HCT116 (cell line): ENCODE measurements at regions not wholly inside any gene's neighbourhood (a gene's known extent, or its start where the extent isn't known, plus 50 kb on each side); places are given as distances from the start of the nearest gene placed in this dataset.

Source experiments
- ATAC-seq: fragments of 200-7000 bp; cut with Tn5 transposase; 2 replicates; pipeline ENCODE4 v1.9.1; 2020; ENCODE audit warnings: mild to moderate bottlenecking, moderate library complexity
- BruUV-seq: library from RNA; stranded (reverse); fragments of 400-500 nt; replicated peaks from 2 replicates; lab custom pipeline; 2021; lab: Mats Ljungman, UMichigan
- CTCF ChIA-PET: fragments of 300-600 bp; sonication (Branson Sonifier 250); formaldehyde crosslinking; loops from one replicate; lab custom pipeline; 2021; ENCODE audit warnings: antibody characterized with exemption; lab: Charles Lee
- POLR2A ChIA-PET: fragments of 300-600, 350-600 bp; sonication (Branson Sonifier 250); formaldehyde crosslinking; loops from one replicate; lab custom pipeline; 2021; ENCODE audit warnings: antibody characterized with exemption; lab: Charles Lee
- RAD21 ChIA-PET, 2 experiments: fragments of 300-600 bp; sonication (Branson Sonifier 250); formaldehyde crosslinking; loops; one replicate each; lab custom pipeline; 2023; ENCODE audit warnings: low total read pairs in 2 of 2; ENCODE audit not compliant: uncharacterized antibody in 2 of 2, unreplicated experiment in 2 of 2, low non-redundant PET in 1 of 2; lab: Charles Lee
- DNase-seq: peaks from one replicate; pipeline ENCODE4 v3.0.0-alpha.2; 2010; ENCODE audit warnings: low read depth, low spot score
- H2AFZ ChIP-seq: fragments of 200-600 bp; shearing (Covaris generic), sonication (generic); 2 replicates; pipeline ENCODE4 v1.6.1; 2017; ENCODE audit warnings: low read depth, mixed run types, mixed read lengths, antibody characterized with exemption, low read length; ENCODE audit not compliant: poor library complexity, severe bottlenecking
- H3K27ac ChIP-seq: 2 replicates; pipeline ENCODE4 v1.5.1; 2012; ENCODE audit warnings: low read depth, low read length
- H3K27me3 ChIP-seq: fragments of 200-600 bp; sonication (generic); 2 replicates; pipeline ENCODE4 v1.6.1; 2016; ENCODE audit warnings: mixed run types, low read length, mixed read lengths; ENCODE audit not compliant: insufficient read depth
- H3K36me3 ChIP-seq, 2 experiments: fragments of 200-500 bp in 1 of 2; fragments of 200-600 bp in 1 of 2; sonication (Bioruptor generic) in 1 of 2; sonication (generic) in 1 of 2; 2 replicates each; pipeline versions ENCODE4 v1.5.1 to v1.6.1; 2014 to 2016; ENCODE audit warnings: low read length in 2 of 2, inconsistent platforms in 1 of 2, mixed read lengths in 1 of 2, mixed run types in 1 of 2; ENCODE audit not compliant: insufficient read depth in 2 of 2, control insufficient read depth in 1 of 2
- H3K4me1 ChIP-seq, 2 experiments: fragments of 200-600 bp in 1 of 2; sonication (generic) in 1 of 2; 2 replicates each; pipeline versions ENCODE4 v1.5.1 to v1.6.1; 2012 to 2017; ENCODE audit warnings: low read length in 2 of 2, inconsistent platforms in 1 of 2, mild to moderate bottlenecking in 1 of 2, mixed read lengths in 1 of 2, mixed run types in 1 of 2, moderate library complexity in 1 of 2; ENCODE audit not compliant: insufficient read depth in 2 of 2, control insufficient read depth in 1 of 2
- H3K4me2 ChIP-seq: fragments of 200-600 bp; sonication (generic); 2 replicates; pipeline ENCODE4 v1.6.1; 2017; ENCODE audit warnings: mixed run types, low read length, mixed read lengths
- H3K4me3 ChIP-seq, 2 experiments: fragments of 200-600 bp in 1 of 2; sonication (generic) in 1 of 2; replicated peaks in 1 of 2; 2 replicates each; pipeline ENCODE4 v1.5.1; 2011 to 2016; ENCODE audit warnings: low read length in 2 of 2, control low read depth in 1 of 2, low read depth in 1 of 2, mild to moderate bottlenecking in 1 of 2, mixed read lengths in 1 of 2, mixed run types in 1 of 2
- H3K79me2 ChIP-seq: fragments of 200-600 bp; sonication (generic); 2 replicates; pipeline ENCODE4 v1.6.1; 2017; ENCODE audit warnings: mild to moderate bottlenecking, mixed run types, low read length, moderate library complexity, mixed read lengths; ENCODE audit not compliant: insufficient read depth
- H3K9ac ChIP-seq: fragments of 200-600 bp; sonication (generic); 2 replicates; pipeline ENCODE4 v1.6.1; 2016; ENCODE audit warnings: low read length, mixed read lengths
- H3K9me2 ChIP-seq: fragments of 200-600 bp; sonication (generic), shearing (Covaris generic); 2 replicates; pipeline ENCODE4 v1.6.1; 2017; ENCODE audit warnings: mixed run types, mild to moderate bottlenecking, moderate library complexity; ENCODE audit not compliant: insufficient read depth
- H3K9me3 ChIP-seq, 2 experiments: fragments of 200-500 bp in 1 of 2; fragments of 200-600 bp in 1 of 2; sonication (Bioruptor generic) in 1 of 2; sonication (generic) in 1 of 2; 2 replicates each; pipeline ENCODE4 v1.6.1; 2014 to 2017; ENCODE audit warnings: low read length in 2 of 2, mixed read lengths in 2 of 2, inconsistent platforms in 1 of 2, low read depth in 1 of 2, mild to moderate bottlenecking in 1 of 2, mixed run types in 1 of 2, moderate library complexity in 1 of 2; ENCODE audit not compliant: control insufficient read depth in 1 of 2, insufficient read depth in 1 of 2
- H4K20me1 ChIP-seq: fragments of 200-600 bp; sonication (generic), shearing (Covaris generic); 2 replicates; pipeline ENCODE4 v1.6.1; 2017; ENCODE audit warnings: mixed run types, mild to moderate bottlenecking, moderate library complexity; ENCODE audit not compliant: insufficient read depth
- CBX3 ChIP-seq: IDR thresholded peaks from 2 replicates; pipeline ENCODE4 v1.6.1; 2012; ENCODE audit warnings: low read depth
- EGR1 ChIP-seq: IDR thresholded peaks from 2 replicates; pipeline ENCODE4 v1.6.1; 2012; ENCODE audit warnings: low read depth
- ELF1 ChIP-seq: IDR thresholded peaks from 2 replicates; pipeline ENCODE4 v1.6.1; 2012; ENCODE audit warnings: low read depth, borderline replicate concordance
- EZH2 ChIP-seq: fragments of 200-600 bp; sonication (generic); IDR thresholded peaks from 2 replicates; pipeline ENCODE4 v1.6.1; 2017; ENCODE audit warnings: antibody characterized with exemption, mixed run types
- JUND ChIP-seq: IDR thresholded peaks from 2 replicates; pipeline ENCODE4 v1.6.1; 2012
- POLR2A ChIP-seq: IDR thresholded peaks from 2 replicates; pipeline ENCODE4 v1.7.0; 2011; ENCODE audit warnings: borderline replicate concordance; ENCODE audit not compliant: insufficient read depth, insufficient read length; ENCODE audit errors: extremely low read depth
- RAD21 ChIP-seq: IDR thresholded peaks from 2 replicates; pipeline ENCODE4 v1.6.1; 2012; ENCODE audit warnings: low read depth, mild to moderate bottlenecking
- SIN3A ChIP-seq: IDR thresholded peaks from 2 replicates; pipeline ENCODE4 v1.6.1; 2012; ENCODE audit warnings: low read depth
- TCF7L2 ChIP-seq: IDR thresholded peaks from 2 replicates; pipeline ENCODE4 v1.7.0; 2011; ENCODE audit warnings: borderline replicate concordance, inconsistent platforms; ENCODE audit not compliant: insufficient read depth, insufficient read length; ENCODE audit errors: extremely low read depth
- YY1 ChIP-seq: IDR thresholded peaks from 2 replicates; pipeline ENCODE4 v1.6.1; 2011; ENCODE audit warnings: low read length, low read depth, moderate library complexity, mild to moderate bottlenecking; ENCODE audit not compliant: insufficient replicate concordance; ENCODE audit errors: extremely low read depth
- intact Hi-C: fragments of 100-400 bp; cut with micrococcal nuclease; formaldehyde crosslinking; loops from 2 replicates; pipeline ENCODE4 v1.10.0; 2022
- TF ChIP-seq, protein P1 (sequence below): IDR thresholded peaks from 2 replicates; pipeline ENCODE4 v1.6.1; 2012
- TF ChIP-seq, protein P2 (sequence below): IDR thresholded peaks from 2 replicates; pipeline ENCODE4 v1.6.1; 2012; ENCODE audit warnings: low read depth
- TF ChIP-seq, protein P3 (sequence below), 3 experiments: fragments of 200-600 bp in 1 of 3; sonication (generic) in 1 of 3; IDR thresholded peaks in 2 of 3; conservative IDR thresholded peaks in 1 of 3; 2 replicates each; pipeline ENCODE4 v1.5.1; 2012 to 2017; ENCODE audit warnings: low read depth in 2 of 3, low read length in 2 of 3, antibody characterized with exemption in 1 of 3, borderline replicate concordance in 1 of 3, control low read depth in 1 of 3, mild to moderate bottlenecking in 1 of 3, mixed read lengths in 1 of 3, mixed run types in 1 of 3, moderate library complexity in 1 of 3; ENCODE audit not compliant: insufficient read depth in 1 of 3

DNA sequence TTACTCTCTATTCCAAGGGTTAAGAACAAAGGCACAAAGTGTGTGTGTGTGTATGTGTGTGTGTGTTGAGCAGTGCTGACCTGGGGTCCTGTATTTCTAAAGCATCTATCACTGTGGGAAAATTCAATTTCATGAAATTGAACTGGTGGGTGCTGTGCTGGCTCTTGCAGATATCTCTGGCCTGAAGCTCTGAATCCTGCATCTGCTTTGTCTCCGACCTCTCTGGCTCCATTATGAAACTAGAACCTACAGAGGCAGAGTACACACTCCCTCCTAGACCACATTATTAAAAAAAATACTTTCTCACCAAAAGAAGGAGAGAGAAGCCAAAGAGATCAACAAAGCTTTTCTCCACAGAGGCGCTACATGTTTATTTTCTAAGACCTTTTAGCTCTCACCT, 88.4 kb upstream of the PDE4B start:
- no peak overlapping the region for H3K4me2 ChIP-seq
- no peak overlapping the region for H3K4me3 ChIP-seq
- H3K4me1 ChIP-seq = no peaks in the 10 kb centered on the region
- CTCF ChIA-PET = no interaction called here
- no peaks in the 10 kb centered on the region for H3K27me3 ChIP-seq
- H3K36me3 ChIP-seq = no peaks in the 10 kb centered on the region
- BruUV-seq = no TSS peak
- no peaks in the 10 kb centered on the region for H3K79me2 ChIP-seq
- H3K27ac ChIP-seq = no peak overlapping the region
- ATAC-seq (no peak), DNase-seq (no peak)
- no peaks in the 10 kb centered on the region for H4K20me1 ChIP-seq
- H3K9me2 ChIP-seq = no peaks in the 10 kb centered on the region
- no peak overlapping the region for H3K9ac ChIP-seq
- H3K9me3 ChIP-seq = no peaks in the 10 kb centered on the region
- RAD21 ChIA-PET = no interaction called here
- no peak for TF ChIP-seq POLR2A
- TF ChIP-seq, protein P1, sequence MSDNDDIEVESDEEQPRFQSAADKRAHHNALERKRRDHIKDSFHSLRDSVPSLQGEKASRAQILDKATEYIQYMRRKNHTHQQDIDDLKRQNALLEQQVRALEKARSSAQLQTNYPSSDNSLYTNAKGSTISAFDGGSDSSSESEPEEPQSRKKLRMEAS = no peak
- TF ChIP-seq CBX3 = no peak
- no peak for TF ChIP-seq RAD21
- no peak for TF ChIP-seq ELF1
- POLR2A ChIA-PET = no interaction called here
- H2AFZ ChIP-seq = no peak overlapping the region
- intact Hi-C loops = no loop called here

DNA sequence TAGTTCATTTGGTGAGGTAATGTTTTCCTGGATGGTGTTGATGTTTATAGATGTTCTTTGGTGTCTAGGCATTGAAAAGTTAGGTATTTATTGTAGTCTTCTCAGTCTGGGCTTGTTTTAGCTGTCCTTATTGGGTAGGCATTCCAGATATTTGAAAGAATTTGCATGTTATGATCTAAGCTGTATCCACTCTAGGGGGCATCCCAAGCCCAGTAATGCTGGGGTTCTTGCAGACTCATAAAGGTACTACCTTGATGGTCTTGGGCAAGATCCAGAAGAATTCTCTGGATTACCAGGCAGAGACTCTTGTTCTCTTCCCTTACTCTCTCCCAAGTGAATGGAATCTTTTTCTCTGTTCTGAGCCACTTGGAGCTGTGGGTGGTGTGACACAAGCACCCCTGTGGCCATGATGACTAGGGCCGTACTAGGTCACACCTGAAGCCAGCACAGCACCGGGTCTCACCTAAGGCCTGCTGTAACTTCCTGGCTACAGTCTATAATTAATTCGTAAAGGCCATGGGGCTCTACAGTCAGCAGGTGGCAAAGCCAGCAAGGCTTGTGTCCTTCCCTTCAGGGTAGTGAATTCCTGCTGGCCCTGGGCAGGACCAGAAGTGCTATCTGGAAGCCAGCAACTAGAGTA, 74.8 kb upstream of the PDE4B start:
- ChIA-PET RAD21 (interaction anchor here (0.6 to 0.7 kb wide), 2 partner anchors 511 to 716 kb away, joined by 3 read pairs; no protein-coding TSS in a partner anchor), POLR2A (no interaction called here), CTCF (interaction anchor here (1.0 to 2.1 kb wide), 3 partner anchors 237 to 524 kb away, joined by 3 to 10 read pairs (median 4); no protein-coding TSS in a partner anchor)
- no peaks in the 10 kb centered on the region for H3K27me3 ChIP-seq
- no peaks in the 10 kb centered on the region for H3K9me3 ChIP-seq
- BruUV-seq = no TSS peak
- peak; percentile 76 for ATAC-seq
- H3K9ac ChIP-seq = no peak overlapping the region
- H3K9me2 ChIP-seq = no peaks in the 10 kb centered on the region
- DNase-seq = peak; percentile 24
- no peak overlapping the region for H3K27ac ChIP-seq
- no peaks in the 10 kb centered on the region for H3K36me3 ChIP-seq
- H3K79me2 ChIP-seq = no peaks in the 10 kb centered on the region
- H3K4me3 ChIP-seq = no peak overlapping the region
- H3K4me2 ChIP-seq = no peak overlapping the region
- H2AFZ ChIP-seq = no peak overlapping the region
- H4K20me1 ChIP-seq = no peaks in the 10 kb centered on the region
- H3K4me1 ChIP-seq = no peaks in the 10 kb centered on the region
- intact Hi-C loops = loop anchor here (1.0 to 5.0 kb wide), 2 partner anchors 239 to 524 kb away; no protein-coding TSS in a partner anchor
- TF ChIP-seq RAD21 (peak; percentile 73), YY1 (no peak), SIN3A (no peak), EZH2 (no peak), TCF7L2 (no peak), JUND (no peak), EGR1 (no peak)
- TF ChIP-seq, protein P2, sequence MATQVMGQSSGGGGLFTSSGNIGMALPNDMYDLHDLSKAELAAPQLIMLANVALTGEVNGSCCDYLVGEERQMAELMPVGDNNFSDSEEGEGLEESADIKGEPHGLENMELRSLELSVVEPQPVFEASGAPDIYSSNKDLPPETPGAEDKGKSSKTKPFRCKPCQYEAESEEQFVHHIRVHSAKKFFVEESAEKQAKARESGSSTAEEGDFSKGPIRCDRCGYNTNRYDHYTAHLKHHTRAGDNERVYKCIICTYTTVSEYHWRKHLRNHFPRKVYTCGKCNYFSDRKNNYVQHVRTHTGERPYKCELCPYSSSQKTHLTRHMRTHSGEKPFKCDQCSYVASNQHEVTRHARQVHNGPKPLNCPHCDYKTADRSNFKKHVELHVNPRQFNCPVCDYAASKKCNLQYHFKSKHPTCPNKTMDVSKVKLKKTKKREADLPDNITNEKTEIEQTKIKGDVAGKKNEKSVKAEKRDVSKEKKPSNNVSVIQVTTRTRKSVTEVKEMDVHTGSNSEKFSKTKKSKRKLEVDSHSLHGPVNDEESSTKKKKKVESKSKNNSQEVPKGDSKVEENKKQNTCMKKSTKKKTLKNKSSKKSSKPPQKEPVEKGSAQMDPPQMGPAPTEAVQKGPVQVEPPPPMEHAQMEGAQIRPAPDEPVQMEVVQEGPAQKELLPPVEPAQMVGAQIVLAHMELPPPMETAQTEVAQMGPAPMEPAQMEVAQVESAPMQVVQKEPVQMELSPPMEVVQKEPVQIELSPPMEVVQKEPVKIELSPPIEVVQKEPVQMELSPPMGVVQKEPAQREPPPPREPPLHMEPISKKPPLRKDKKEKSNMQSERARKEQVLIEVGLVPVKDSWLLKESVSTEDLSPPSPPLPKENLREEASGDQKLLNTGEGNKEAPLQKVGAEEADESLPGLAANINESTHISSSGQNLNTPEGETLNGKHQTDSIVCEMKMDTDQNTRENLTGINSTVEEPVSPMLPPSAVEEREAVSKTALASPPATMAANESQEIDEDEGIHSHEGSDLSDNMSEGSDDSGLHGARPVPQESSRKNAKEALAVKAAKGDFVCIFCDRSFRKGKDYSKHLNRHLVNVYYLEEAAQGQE = no peak
- TF ChIP-seq, protein P3, sequence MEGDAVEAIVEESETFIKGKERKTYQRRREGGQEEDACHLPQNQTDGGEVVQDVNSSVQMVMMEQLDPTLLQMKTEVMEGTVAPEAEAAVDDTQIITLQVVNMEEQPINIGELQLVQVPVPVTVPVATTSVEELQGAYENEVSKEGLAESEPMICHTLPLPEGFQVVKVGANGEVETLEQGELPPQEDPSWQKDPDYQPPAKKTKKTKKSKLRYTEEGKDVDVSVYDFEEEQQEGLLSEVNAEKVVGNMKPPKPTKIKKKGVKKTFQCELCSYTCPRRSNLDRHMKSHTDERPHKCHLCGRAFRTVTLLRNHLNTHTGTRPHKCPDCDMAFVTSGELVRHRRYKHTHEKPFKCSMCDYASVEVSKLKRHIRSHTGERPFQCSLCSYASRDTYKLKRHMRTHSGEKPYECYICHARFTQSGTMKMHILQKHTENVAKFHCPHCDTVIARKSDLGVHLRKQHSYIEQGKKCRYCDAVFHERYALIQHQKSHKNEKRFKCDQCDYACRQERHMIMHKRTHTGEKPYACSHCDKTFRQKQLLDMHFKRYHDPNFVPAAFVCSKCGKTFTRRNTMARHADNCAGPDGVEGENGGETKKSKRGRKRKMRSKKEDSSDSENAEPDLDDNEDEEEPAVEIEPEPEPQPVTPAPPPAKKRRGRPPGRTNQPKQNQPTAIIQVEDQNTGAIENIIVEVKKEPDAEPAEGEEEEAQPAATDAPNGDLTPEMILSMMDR (IDR thresholded peaks at IDR 0.05 in 2 of 3, conservative IDR thresholded peaks at IDR 0.05 in 1 of 3; ENCODE audit: borderline replicate concordance in 1 of 3, insufficient read depth in 1 of 3, low read depth in 2 of 3, low read length in 2 of 3) = peak; percentile 8 to 46 (median 39); a peak in 3 of 6 replicates
